Brain microvascular endothelial cell (primary cell): ENCODE measurements at regions not wholly inside any gene's neighbourhood (a gene's known extent, or its start where the extent isn't known, plus 50 kb on each side); places are given as distances from the start of the nearest gene placed in this dataset.

Source experiments
- DNase-seq: peaks from one replicate; pipeline ENCODE4 v3.0.0-alpha.2; 2020
- H3K27ac ChIP-seq: fragments of 250-450 bp; sonication (Bioruptor Pico); 2 replicates; pipeline ENCODE4 v1.5.1; 2020; ENCODE audit warnings: mild to moderate bottlenecking, moderate library complexity
- H3K27me3 ChIP-seq: fragments of 250-450 bp; sonication (Bioruptor Pico); replicated peaks from 2 replicates; pipeline ENCODE4 v1.5.1; 2020; ENCODE audit warnings: mild to moderate bottlenecking
- H3K36me3 ChIP-seq: fragments of 250-450 bp; sonication (Bioruptor Pico); replicated peaks from 2 replicates; pipeline ENCODE4 v1.5.1; 2020; ENCODE audit warnings: mild to moderate bottlenecking
- H3K4me3 ChIP-seq: 2 replicates; pipeline ENCODE4 v1.5.1; 2011; ENCODE audit warnings: low read depth, mild to moderate bottlenecking, control low read depth, low read length, moderate library complexity
- CTCF ChIP-seq: IDR thresholded peaks from 2 replicates; pipeline ENCODE4 v1.5.1; 2011; ENCODE audit warnings: low read depth, mild to moderate bottlenecking, moderate library complexity, low read length, control low read depth, inconsistent platforms; ENCODE audit errors: missing control alignments
- in situ Hi-C: cut with HindIII; loops from 2 replicates; pipeline ENCODE4 v1.10.0; 2017; ENCODE audit warnings: low sequenced_read_pairs, low pct_ligation_motif_present

GRCh38 chr2:215498431-215498830, 62.6 kb upstream of the FN1 start:
- no peaks in the 10 kb centered on the region for H3K27me3 ChIP-seq

DNA sequence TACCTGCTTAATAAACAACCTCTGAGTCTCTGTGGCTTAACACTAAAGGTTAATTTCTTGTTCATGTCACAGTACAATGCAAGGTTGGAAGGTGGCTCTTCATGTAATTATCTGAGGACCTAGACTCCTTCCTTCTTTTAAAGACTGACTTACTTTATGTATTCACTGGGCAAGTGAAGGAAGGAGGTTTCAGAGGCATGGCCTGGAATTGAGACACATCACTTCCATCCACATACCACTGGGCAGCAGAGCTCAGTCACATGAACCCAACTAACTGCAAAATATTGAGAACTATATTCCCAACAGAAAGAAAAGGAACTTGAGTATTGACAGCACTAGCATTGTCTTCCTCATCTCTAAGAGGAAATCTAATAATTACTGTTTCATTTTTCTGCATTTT, 57.5 kb upstream of the FN1 start:
- Histone ChIP-seq H3K27me3 (no peaks in the 10 kb centered on the region), H3K4me3 (no peak overlapping the region), H3K27ac (no peak overlapping the region), H3K36me3 (no peaks in the 10 kb centered on the region)
- no peak for TF ChIP-seq CTCF
- no peak for DNase-seq
- in situ Hi-C loops = no loop called here

More at GRCh38 chr2:215498431-215498830, 62.6 kb upstream of the FN1 start:
- H3K4me3 ChIP-seq = no peak overlapping the region
- peak; percentile 73 for DNase-seq
- no peaks in the 10 kb centered on the region for H3K36me3 ChIP-seq
- in situ Hi-C loops = no loop called here
- TF ChIP-seq CTCF = no peak
- H3K27ac ChIP-seq = peak overlapping the region; percentile 73

DNA sequence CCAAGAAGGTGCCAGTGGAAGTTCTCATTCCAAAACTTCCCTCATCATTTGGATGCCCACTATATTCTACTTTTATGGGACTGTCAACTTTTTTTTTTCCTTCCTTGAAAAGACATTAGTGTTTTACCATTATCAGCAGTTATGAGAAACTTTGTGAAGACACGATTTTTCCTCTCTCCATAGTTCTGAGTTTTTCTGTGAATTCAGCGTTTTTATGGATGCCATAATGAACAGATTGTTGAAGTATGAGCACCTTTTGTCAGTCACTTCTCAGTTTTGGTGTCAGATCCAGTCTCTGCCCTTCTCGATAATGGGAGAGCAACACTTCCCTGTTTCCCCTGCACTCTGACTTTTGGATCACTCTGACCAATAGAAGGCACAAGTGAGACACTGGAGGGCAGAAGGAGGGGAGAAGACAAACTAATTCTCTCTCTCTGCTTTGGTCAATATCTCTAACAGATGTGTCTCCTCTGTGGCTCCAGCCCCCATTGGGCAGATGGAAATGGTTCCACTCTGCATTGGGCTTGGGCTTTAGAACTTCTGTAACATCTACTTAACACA, 53.5 kb upstream of the FN1 start:
- no peaks in the 10 kb centered on the region for H3K27me3 ChIP-seq
- H3K36me3 ChIP-seq = no peaks in the 10 kb centered on the region
- H3K27ac ChIP-seq = no peak overlapping the region
- H3K4me3 ChIP-seq = no peak overlapping the region
- no peak for TF ChIP-seq CTCF
- no peak for DNase-seq
- in situ Hi-C loops = no loop called here

GRCh38 chr2:215487002-215487372, 51.1 kb upstream of the FN1 start:
- H3K27ac ChIP-seq = no peak overlapping the region

DNA sequence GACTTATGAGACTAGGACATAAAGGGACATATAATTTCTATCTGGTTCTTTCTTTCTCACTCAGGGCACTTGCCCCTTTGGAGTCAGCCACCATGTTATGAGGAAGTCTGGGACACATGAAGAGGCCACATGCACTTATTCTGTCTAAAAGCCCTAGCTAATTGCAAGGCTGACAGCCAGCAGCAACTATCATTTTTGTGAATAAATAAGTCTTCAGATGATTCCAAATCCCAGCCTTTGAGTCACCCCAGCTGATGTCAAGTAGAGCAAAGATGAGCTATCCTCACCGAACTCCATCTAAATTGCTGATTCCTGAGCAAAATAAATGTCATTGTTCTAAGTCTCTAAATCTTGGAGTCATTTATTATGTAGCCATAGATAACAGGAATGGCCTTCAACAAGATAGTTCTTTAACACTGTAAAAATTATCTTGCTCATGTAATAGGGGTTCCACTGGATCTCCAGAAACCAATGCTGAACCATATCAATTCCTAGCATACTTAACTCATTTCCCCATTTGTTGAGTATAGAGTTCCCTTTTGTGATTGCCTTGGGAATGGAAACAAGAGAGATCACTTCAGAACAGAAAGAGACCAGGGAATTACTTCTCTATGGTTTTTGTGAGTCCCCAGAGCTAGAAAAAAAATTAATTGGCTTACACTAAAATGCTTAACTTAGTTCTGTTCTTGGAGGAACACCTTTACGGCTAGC, 50.6 kb upstream of the FN1 start:
- no peak for DNase-seq
- no peaks in the 10 kb centered on the region for H3K27me3 ChIP-seq
- no peak overlapping the region for H3K4me3 ChIP-seq
- in situ Hi-C loops = no loop called here
- no peak for TF ChIP-seq CTCF
- H3K36me3 ChIP-seq = no peaks in the 10 kb centered on the region
- H3K27ac ChIP-seq = no peak overlapping the region

More at GRCh38 chr2:215487002-215487372, 51.1 kb upstream of the FN1 start:
- no peak for TF ChIP-seq CTCF
- DNase-seq = no peak
- Histone ChIP-seq H3K4me3 (no peak overlapping the region), H3K27me3 (no peaks in the 10 kb centered on the region), H3K36me3 (no peaks in the 10 kb centered on the region)
- in situ Hi-C loops = no loop called here
